Erythroblast (primary cell): ENCODE measurements at regions not wholly inside any gene's neighbourhood (a gene's known extent, or its start where the extent isn't known, plus 50 kb on each side); places are given as distances from the start of the nearest gene placed in this dataset.

Experiments
- GATA1 ChIP-seq: IDR thresholded peaks from 2 replicates; pipeline ENCODE4 v1.6.1; 2011; ENCODE audit warnings: low read depth, mild to moderate bottlenecking, control low read depth, low read length, moderate library complexity
- POLR2A ChIP-seq: IDR thresholded peaks from 2 replicates; pipeline ENCODE4 v1.6.1; 2011; ENCODE audit warnings: mild to moderate bottlenecking, low read length

GRCh38 chr14:50001151-50001998, 108.5 kb downstream of the ARF6 start:
- TF ChIP-seq POLR2A, result peak; percentile 46
- TF ChIP-seq GATA1, result no peak
